SK-N-SH (cell line): ENCODE measurements at regions not wholly inside any gene's neighbourhood (a gene's known extent, or its start where the extent isn't known, plus 50 kb on each side); places are given as distances from the start of the nearest gene placed in this dataset.
A peak's percentile ranks its signal among the peaks of the same experiment; 100 is the strongest.

Experiments
- CTCF ChIA-PET: fragments of 300-600, 350-600 bp; formaldehyde crosslinking; extraction: SDS; loops from one replicate; lab custom pipeline; 2021; lab: Yijun Ruan, JAX
- POLR2A ChIA-PET: fragments of 350-600 bp; sonication (Branson Sonifier 250); formaldehyde crosslinking; extraction: SDS; loops from one replicate; lab custom pipeline; 2020; ENCODE audit warnings: antibody characterized with exemption, inconsistent platforms; lab: Yijun Ruan, JAX
- DNase-seq: peaks from one replicate; pipeline ENCODE4 v3.0.0; 2012
- H2AFZ ChIP-seq: fragments of 200-600 bp; sonication (generic); 2 replicates; pipeline ENCODE4 v1.8.1; 2016; ENCODE audit warnings: antibody characterized with exemption, mild to moderate bottlenecking, low read depth
- H3F3A ChIP-seq: fragments of 200-600 bp; sonication (generic); replicated peaks from 2 replicates; pipeline ENCODE3; 2016; ENCODE audit warnings: antibody characterized with exemption, mild to moderate bottlenecking; ENCODE audit not compliant: insufficient read depth
- H3K27ac ChIP-seq, 2 experiments: fragments of 200-500 bp in 1 of 2; fragments of 200-600 bp in 1 of 2; sonication (Bioruptor generic) in 1 of 2; sonication (generic), shearing (Covaris generic) in 1 of 2; 2 replicates each; pipeline versions ENCODE4 v1.5.1 to v1.6.1; 2014 to 2016; ENCODE audit warnings: low read depth in 2 of 2, inconsistent platforms in 1 of 2, low read length in 1 of 2, mild to moderate bottlenecking in 1 of 2, mixed read lengths in 1 of 2
- H3K27me3 ChIP-seq: fragments of 200-600 bp; sonication (generic), shearing (Covaris generic); 2 replicates; pipeline ENCODE4 v1.6.1; 2016; ENCODE audit warnings: mixed run types; ENCODE audit not compliant: insufficient read depth
- H3K36me3 ChIP-seq, 2 experiments: fragments of 200-500 bp in 1 of 2; fragments of 200-600 bp in 1 of 2; sonication (Bioruptor generic) in 1 of 2; sonication (generic) in 1 of 2; replicated peaks in 1 of 2; 2 replicates each; pipeline versions ENCODE3 to v1.5.1; 2014 to 2016; ENCODE audit warnings: low read length in 1 of 2, mild to moderate bottlenecking in 1 of 2; ENCODE audit not compliant: insufficient read depth in 2 of 2, control insufficient read depth in 1 of 2
- H3K4me1 ChIP-seq, 2 experiments: fragments of 200-500 bp in 1 of 2; fragments of 200-600 bp in 1 of 2; sonication (Bioruptor generic) in 1 of 2; sonication (generic), shearing (Covaris generic) in 1 of 2; 2 replicates each; pipeline versions ENCODE4 v1.5.1 to v1.6.1; 2014 to 2016; ENCODE audit warnings: low read depth in 1 of 2, low read length in 1 of 2, mixed run types in 1 of 2; ENCODE audit not compliant: insufficient read depth in 2 of 2, control insufficient read depth in 1 of 2
- H3K4me2 ChIP-seq: fragments of 200-600 bp; sonication (generic), shearing (Covaris generic); 2 replicates; pipeline ENCODE4 v1.6.1; 2017; ENCODE audit warnings: mixed run types
- H3K4me3 ChIP-seq, 2 experiments: fragments of 200-500 bp in 1 of 2; fragments of 200-600 bp in 1 of 2; sonication (Bioruptor generic) in 1 of 2; sonication (generic), shearing (Covaris generic) in 1 of 2; 2 replicates each; pipeline versions ENCODE4 v1.5.1 to v1.8.1; 2014 to 2016; ENCODE audit warnings: low read depth in 2 of 2, inconsistent platforms in 1 of 2, low read length in 1 of 2, mild to moderate bottlenecking in 1 of 2, mixed read lengths in 1 of 2, moderate library complexity in 1 of 2
- H3K79me2 ChIP-seq: fragments of 200-600 bp; sonication (generic); 2 replicates; pipeline ENCODE4 v1.8.1; 2017; ENCODE audit warnings: mild to moderate bottlenecking; ENCODE audit not compliant: insufficient read depth
- H3K9ac ChIP-seq: fragments of 200-600 bp; sonication (generic); 2 replicates; pipeline ENCODE4 v1.6.1; 2017; ENCODE audit warnings: mixed run types
- H3K9me2 ChIP-seq: fragments of 200-600 bp; sonication (generic); 2 replicates; pipeline ENCODE4 v1.6.1; 2017; ENCODE audit warnings: mixed run types
- H3K9me3 ChIP-seq: fragments of 200-600 bp; sonication (generic); 2 replicates; pipeline ENCODE4 v1.6.1; 2017; ENCODE audit warnings: mixed run types, mild to moderate bottlenecking, moderate library complexity
- H4K20me1 ChIP-seq: fragments of 200-600 bp; sonication (generic); 2 replicates; pipeline ENCODE4 v1.6.1; 2017; ENCODE audit warnings: mild to moderate bottlenecking, mixed run types; ENCODE audit not compliant: insufficient read depth
- EP300 ChIP-seq, 2 experiments: IDR thresholded peaks; 2 replicates each; pipeline versions ENCODE4 v1.4.0 to v1.6.1; 2012; ENCODE audit warnings: borderline replicate concordance in 1 of 2, low read depth in 1 of 2, low read length in 1 of 2
- EZH2phosphoT487 ChIP-seq: fragments of 200-600 bp; sonication (generic); IDR thresholded peaks from 2 replicates; pipeline ENCODE4 v1.6.1; 2017; ENCODE audit warnings: low read depth, mixed run types, mild to moderate bottlenecking, antibody characterized with exemption, moderate library complexity, borderline replicate concordance
- JUND ChIP-seq: IDR thresholded peaks from 2 replicates; pipeline ENCODE4 v1.4.0; 2012
- RCOR1 ChIP-seq: fragments of 150-350 bp; IDR thresholded peaks from 2 replicates; pipeline ENCODE4 v1.6.1; 2017; ENCODE audit warnings: antibody characterized with exemption, low read length
- SIN3A ChIP-seq: IDR thresholded peaks from 2 replicates; pipeline ENCODE4 v1.6.1; 2012; ENCODE audit warnings: low read depth, mild to moderate bottlenecking, low read length, moderate library complexity, borderline replicate concordance
- SMC3 ChIP-seq: IDR thresholded peaks from 2 replicates; pipeline ENCODE4 v1.6.1; 2012; ENCODE audit warnings: low read depth, low read length, improper control_type of control experiment
- TCF12 ChIP-seq: IDR thresholded peaks from 2 replicates; pipeline ENCODE4 v1.4.0; 2012
- ZBTB33 ChIP-seq: IDR thresholded peaks from 2 replicates; pipeline ENCODE4 v1.4.0; 2012; ENCODE audit warnings: low read depth, borderline replicate concordance
- WGBS: methylation state at CpG from one replicate; pipeline ENCODE4 v1.1.6; 2017; ENCODE audit warnings: low lambda C conversion rate; 5-methylcytosine and 5-hydroxymethylcytosine counted together
- TF ChIP-seq, protein P1 (sequence below): IDR thresholded peaks from 2 replicates; pipeline ENCODE4; 2012
- TF ChIP-seq, protein P2 (sequence below): IDR thresholded peaks from 2 replicates; pipeline ENCODE4 v1.6.1; 2012; ENCODE audit warnings: mild to moderate bottlenecking, low read depth, low read length, moderate library complexity

GRCh38 chr21:28068455-28069358 is 924.0 kb downstream of the LTN1 start:
- 83% methylated on average over 4 of the region's 4 CpGs for WGBS
- Histone ChIP-seq H3K79me2 (no peaks in the 10 kb centered on the region), H3K36me3 (no peaks in the 10 kb centered on the region), H3K4me2 (no peak overlapping the region), H3K9me3 (no peaks in the 10 kb centered on the region), H2AFZ (no peak overlapping the region), H4K20me1 (no peaks in the 10 kb centered on the region), H3K4me3 (no peak overlapping the region), H3K9ac (no peak overlapping the region), H3K27me3 (no peaks in the 10 kb centered on the region), H3K9me2 (no peaks in the 10 kb centered on the region), H3K4me1 (peaks cover 5 to 10% of the 10 kb centered on the region in 2 experiments; a peak in 3 of 4 replicates), H3K27ac (peak overlapping the region in 1 of 2 experiments; percentile 39; a peak in 2 of 4 replicates), H3F3A (no peaks in the 10 kb centered on the region)
- no peak for DNase-seq
- ChIA-PET POLR2A (no interaction called here), CTCF (interaction anchor here (1.2 kb wide), 1 partner anchor 676 kb away, joined by 3 read pairs; no protein-coding TSS in a partner anchor)
- TF ChIP-seq, protein P1, sequence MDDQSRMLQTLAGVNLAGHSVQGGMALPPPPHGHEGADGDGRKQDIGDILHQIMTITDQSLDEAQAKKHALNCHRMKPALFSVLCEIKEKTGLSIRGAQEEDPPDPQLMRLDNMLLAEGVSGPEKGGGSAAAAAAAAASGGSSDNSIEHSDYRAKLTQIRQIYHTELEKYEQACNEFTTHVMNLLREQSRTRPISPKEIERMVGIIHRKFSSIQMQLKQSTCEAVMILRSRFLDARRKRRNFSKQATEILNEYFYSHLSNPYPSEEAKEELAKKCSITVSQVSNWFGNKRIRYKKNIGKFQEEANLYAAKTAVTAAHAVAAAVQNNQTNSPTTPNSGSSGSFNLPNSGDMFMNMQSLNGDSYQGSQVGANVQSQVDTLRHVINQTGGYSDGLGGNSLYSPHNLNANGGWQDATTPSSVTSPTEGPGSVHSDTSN: no peak
- TF ChIP-seq SIN3A: no peak
- no peak for TF ChIP-seq SMC3

- WGBS: 92% methylated on average over 7 of the region's 7 CpGs
- Histone ChIP-seq H3K4me2 (no peak overlapping the region), H3K4me3 (no peak overlapping the region), H3K27me3 (no peaks in the 10 kb centered on the region), H3K9me2 (no peaks in the 10 kb centered on the region), H3K9me3 (no peaks in the 10 kb centered on the region), H3K27ac (no peak overlapping the region), H4K20me1 (no peaks in the 10 kb centered on the region), H2AFZ (no peak overlapping the region), H3K9ac (no peak overlapping the region), H3K36me3 (no peaks in the 10 kb centered on the region), H3K4me1 (peaks cover 5 to 10% of the 10 kb centered on the region in 2 experiments; a peak in 3 of 4 replicates), H3K79me2 (no peaks in the 10 kb centered on the region), H3F3A (no peaks in the 10 kb centered on the region)
- ChIA-PET CTCF (no interaction called here), POLR2A (no interaction called here)
- no peak for DNase-seq
- no peak for TF ChIP-seq EZH2phosphoT487
- no peak for TF ChIP-seq EP300 (IDR thresholded peaks at IDR 0.05; ENCODE audit: borderline replicate concordance in 1 of 2, low read depth in 1 of 2, low read length in 1 of 2)
- TF ChIP-seq TCF12: no peak
- TF ChIP-seq ZBTB33: no peak
- TF ChIP-seq JUND: no peak
- TF ChIP-seq, protein P2, sequence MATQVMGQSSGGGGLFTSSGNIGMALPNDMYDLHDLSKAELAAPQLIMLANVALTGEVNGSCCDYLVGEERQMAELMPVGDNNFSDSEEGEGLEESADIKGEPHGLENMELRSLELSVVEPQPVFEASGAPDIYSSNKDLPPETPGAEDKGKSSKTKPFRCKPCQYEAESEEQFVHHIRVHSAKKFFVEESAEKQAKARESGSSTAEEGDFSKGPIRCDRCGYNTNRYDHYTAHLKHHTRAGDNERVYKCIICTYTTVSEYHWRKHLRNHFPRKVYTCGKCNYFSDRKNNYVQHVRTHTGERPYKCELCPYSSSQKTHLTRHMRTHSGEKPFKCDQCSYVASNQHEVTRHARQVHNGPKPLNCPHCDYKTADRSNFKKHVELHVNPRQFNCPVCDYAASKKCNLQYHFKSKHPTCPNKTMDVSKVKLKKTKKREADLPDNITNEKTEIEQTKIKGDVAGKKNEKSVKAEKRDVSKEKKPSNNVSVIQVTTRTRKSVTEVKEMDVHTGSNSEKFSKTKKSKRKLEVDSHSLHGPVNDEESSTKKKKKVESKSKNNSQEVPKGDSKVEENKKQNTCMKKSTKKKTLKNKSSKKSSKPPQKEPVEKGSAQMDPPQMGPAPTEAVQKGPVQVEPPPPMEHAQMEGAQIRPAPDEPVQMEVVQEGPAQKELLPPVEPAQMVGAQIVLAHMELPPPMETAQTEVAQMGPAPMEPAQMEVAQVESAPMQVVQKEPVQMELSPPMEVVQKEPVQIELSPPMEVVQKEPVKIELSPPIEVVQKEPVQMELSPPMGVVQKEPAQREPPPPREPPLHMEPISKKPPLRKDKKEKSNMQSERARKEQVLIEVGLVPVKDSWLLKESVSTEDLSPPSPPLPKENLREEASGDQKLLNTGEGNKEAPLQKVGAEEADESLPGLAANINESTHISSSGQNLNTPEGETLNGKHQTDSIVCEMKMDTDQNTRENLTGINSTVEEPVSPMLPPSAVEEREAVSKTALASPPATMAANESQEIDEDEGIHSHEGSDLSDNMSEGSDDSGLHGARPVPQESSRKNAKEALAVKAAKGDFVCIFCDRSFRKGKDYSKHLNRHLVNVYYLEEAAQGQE: no peak
- TF ChIP-seq RCOR1: no peak
These were observed 925.9 kb downstream of the LTN1 start for GRCh38 chr21:28066596-28067387.
